ENCODE measurements at regions not wholly inside any gene's neighbourhood (a gene's known extent, or its start where the extent isn't known, plus 50 kb on each side); places are given as distances from the start of the nearest gene placed in this dataset.

- TF ChIP-seq, protein P1, sequence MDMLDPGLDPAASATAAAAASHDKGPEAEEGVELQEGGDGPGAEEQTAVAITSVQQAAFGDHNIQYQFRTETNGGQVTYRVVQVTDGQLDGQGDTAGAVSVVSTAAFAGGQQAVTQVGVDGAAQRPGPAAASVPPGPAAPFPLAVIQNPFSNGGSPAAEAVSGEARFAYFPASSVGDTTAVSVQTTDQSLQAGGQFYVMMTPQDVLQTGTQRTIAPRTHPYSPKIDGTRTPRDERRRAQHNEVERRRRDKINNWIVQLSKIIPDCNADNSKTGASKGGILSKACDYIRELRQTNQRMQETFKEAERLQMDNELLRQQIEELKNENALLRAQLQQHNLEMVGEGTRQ (CRISPR knock-in tag; IDR thresholded peaks at IDR 0.05), result no peak
- no peak for TF ChIP-seq CTCF (IDR thresholded peaks at IDR 0.05)
- TF ChIP-seq, protein P2, sequence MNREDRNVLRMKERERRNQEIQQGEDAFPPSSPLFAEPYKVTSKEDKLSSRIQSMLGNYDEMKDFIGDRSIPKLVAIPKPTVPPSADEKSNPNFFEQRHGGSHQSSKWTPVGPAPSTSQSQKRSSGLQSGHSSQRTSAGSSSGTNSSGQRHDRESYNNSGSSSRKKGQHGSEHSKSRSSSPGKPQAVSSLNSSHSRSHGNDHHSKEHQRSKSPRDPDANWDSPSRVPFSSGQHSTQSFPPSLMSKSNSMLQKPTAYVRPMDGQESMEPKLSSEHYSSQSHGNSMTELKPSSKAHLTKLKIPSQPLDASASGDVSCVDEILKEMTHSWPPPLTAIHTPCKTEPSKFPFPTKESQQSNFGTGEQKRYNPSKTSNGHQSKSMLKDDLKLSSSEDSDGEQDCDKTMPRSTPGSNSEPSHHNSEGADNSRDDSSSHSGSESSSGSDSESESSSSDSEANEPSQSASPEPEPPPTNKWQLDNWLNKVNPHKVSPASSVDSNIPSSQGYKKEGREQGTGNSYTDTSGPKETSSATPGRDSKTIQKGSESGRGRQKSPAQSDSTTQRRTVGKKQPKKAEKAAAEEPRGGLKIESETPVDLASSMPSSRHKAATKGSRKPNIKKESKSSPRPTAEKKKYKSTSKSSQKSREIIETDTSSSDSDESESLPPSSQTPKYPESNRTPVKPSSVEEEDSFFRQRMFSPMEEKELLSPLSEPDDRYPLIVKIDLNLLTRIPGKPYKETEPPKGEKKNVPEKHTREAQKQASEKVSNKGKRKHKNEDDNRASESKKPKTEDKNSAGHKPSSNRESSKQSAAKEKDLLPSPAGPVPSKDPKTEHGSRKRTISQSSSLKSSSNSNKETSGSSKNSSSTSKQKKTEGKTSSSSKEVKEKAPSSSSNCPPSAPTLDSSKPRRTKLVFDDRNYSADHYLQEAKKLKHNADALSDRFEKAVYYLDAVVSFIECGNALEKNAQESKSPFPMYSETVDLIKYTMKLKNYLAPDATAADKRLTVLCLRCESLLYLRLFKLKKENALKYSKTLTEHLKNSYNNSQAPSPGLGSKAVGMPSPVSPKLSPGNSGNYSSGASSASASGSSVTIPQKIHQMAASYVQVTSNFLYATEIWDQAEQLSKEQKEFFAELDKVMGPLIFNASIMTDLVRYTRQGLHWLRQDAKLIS (CRISPR knock-in tag; IDR thresholded peaks at IDR 0.05; ENCODE audit: borderline replicate concordance), result no peak
- TF ChIP-seq CREM (CRISPR knock-in tag; IDR thresholded peaks at IDR 0.05), result no peak
- no peak for TF ChIP-seq TEAD4 (CRISPR knock-in tag; IDR thresholded peaks at IDR 0.05)
- no peak for TF ChIP-seq IRF2 (CRISPR knock-in tag; IDR thresholded peaks at IDR 0.05; ENCODE audit: borderline replicate concordance, low read depth)
- TF ChIP-seq ZNF396 (CRISPR knock-in tag; IDR thresholded peaks at IDR 0.05; ENCODE audit: borderline replicate concordance), result no peak
- no peak for TF ChIP-seq NFATC4 (CRISPR knock-in tag; IDR thresholded peaks at IDR 0.05)
- TF ChIP-seq, protein P3, sequence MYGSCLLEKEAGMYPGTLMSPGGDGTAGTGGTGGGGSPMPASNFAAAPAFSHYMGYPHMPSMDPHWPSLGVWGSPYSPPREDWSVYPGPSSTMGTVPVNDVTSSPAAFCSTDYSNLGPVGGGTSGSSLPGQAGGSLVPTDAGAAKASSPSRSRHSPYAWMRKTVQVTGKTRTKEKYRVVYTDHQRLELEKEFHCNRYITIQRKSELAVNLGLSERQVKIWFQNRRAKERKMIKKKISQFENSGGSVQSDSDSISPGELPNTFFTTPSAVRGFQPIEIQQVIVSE (CRISPR knock-in tag; IDR thresholded peaks at IDR 0.05; ENCODE audit: borderline replicate concordance), result no peak
- TF ChIP-seq SP1 (CRISPR knock-in tag; conservative IDR thresholded peaks at IDR 0.05), result no peak
Measured at GRCh38 chr10:106251573-106251972, 912.9 kb downstream of the SORCS1 start.
